Right lobe of liver (tissue), 4 donors: ENCODE measurements at regions not wholly inside any gene's neighbourhood (a gene's known extent, or its start where the extent isn't known, plus 50 kb on each side); places are given as distances from the start of the nearest gene placed in this dataset.

Source experiments
- POLR2A ChIP-seq: fragments of 450-650 bp; IDR thresholded peaks from one replicate; pipeline ENCODE4 v1.6.1; 2017; ENCODE audit warnings: antibody characterized with exemption, mild to moderate bottlenecking
- TF ChIP-seq, protein P1 (sequence below), 4 donors: fragments of 200-600 bp in 3 of 4; fragments of 450-650 bp in 1 of 4; IDR thresholded peaks; one replicate each; pipeline versions ENCODE4 v1.5.1 to v1.8.0; 2016 to 2022; ENCODE audit warnings: antibody characterized with exemption in 4 of 4, mild to moderate bottlenecking in 2 of 4
- donor health status: DM: no; HTN: no; CAD: no.
- donor health status: DM: no; HTN: no; CAD: no.
- donor health status: DM: no; HTN: yes; CAD: no.

DNA sequence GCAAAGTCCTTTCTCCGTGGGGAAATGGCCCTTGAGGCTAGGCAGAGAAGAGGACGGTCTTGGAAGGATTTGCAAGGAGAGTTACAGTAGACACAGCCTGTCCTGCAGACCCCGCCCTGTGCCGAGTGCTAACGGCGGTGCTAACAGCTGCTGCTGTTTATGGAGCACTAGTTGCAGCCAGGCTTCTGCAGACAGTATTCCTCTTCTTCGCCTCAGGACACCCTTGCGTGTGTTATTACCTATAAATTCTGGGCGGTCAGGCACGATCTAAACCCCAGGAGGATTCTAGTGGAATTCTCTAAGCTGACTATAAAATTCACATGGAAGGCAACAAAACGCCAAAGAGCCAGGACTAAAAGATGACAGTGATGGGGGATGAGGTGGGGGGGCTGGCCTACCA, 139.8 kb downstream of the GLI2 start:
- TF ChIP-seq, protein P1, sequence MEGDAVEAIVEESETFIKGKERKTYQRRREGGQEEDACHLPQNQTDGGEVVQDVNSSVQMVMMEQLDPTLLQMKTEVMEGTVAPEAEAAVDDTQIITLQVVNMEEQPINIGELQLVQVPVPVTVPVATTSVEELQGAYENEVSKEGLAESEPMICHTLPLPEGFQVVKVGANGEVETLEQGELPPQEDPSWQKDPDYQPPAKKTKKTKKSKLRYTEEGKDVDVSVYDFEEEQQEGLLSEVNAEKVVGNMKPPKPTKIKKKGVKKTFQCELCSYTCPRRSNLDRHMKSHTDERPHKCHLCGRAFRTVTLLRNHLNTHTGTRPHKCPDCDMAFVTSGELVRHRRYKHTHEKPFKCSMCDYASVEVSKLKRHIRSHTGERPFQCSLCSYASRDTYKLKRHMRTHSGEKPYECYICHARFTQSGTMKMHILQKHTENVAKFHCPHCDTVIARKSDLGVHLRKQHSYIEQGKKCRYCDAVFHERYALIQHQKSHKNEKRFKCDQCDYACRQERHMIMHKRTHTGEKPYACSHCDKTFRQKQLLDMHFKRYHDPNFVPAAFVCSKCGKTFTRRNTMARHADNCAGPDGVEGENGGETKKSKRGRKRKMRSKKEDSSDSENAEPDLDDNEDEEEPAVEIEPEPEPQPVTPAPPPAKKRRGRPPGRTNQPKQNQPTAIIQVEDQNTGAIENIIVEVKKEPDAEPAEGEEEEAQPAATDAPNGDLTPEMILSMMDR (IDR thresholded peaks at IDR 0.05), result no peak
- TF ChIP-seq POLR2A, result no peak
